Panc1 (cell line): ENCODE measurements at regions not wholly inside any gene's neighbourhood (a gene's known extent, or its start where the extent isn't known, plus 50 kb on each side); places are given as distances from the start of the nearest gene placed in this dataset.

Experiments used
- ATAC-seq: fragments of 200-7000 bp; cut with Tn5 transposase; 2 replicates; pipeline ENCODE4 v1.9.1; 2020; ENCODE audit warnings: mild to moderate bottlenecking, moderate library complexity
- BruUV-seq: library from RNA; stranded (reverse); fragments of 400-500 nt; replicated peaks from 2 replicates; lab custom pipeline; 2021; lab: Mats Ljungman, UMichigan
- CTCF ChIA-PET: fragments of 300-600 bp; sonication (Branson Sonifier 250); formaldehyde crosslinking; loops from one replicate; lab custom pipeline; 2022; ENCODE audit warnings: antibody characterized with exemption; lab: Charles Lee
- POLR2A ChIA-PET: fragments of 300-600 bp; sonication (Branson Sonifier 250); formaldehyde crosslinking; loops from one replicate; lab custom pipeline; 2022; ENCODE audit warnings: antibody characterized with exemption; lab: Charles Lee
- DNase-seq: peaks from one replicate; pipeline ENCODE4 v3.0.0-alpha.2; 2010; ENCODE audit warnings: low read depth, low spot score
- H3K27ac ChIP-seq: 2 replicates; pipeline ENCODE4 v1.5.1; 2011; ENCODE audit warnings: mild to moderate bottlenecking, low read length, inconsistent platforms
- H3K27me3 ChIP-seq: fragments of 200-500 bp; sonication (Bioruptor generic); 2 replicates; pipeline ENCODE4 v1.6.0; 2014; ENCODE audit warnings: low read length, inconsistent platforms; ENCODE audit not compliant: control insufficient read depth, insufficient read depth
- H3K36me3 ChIP-seq: fragments of 200-500 bp; sonication (Bioruptor generic); 2 replicates; pipeline ENCODE4 v1.5.1; 2014; ENCODE audit warnings: inconsistent platforms, mild to moderate bottlenecking, low read length, moderate library complexity; ENCODE audit not compliant: control insufficient read depth, insufficient read depth
- H3K4me1 ChIP-seq: 2 replicates; pipeline ENCODE4 v1.5.1; 2011; ENCODE audit warnings: inconsistent platforms, mild to moderate bottlenecking, low read length, moderate library complexity; ENCODE audit not compliant: control insufficient read depth, insufficient read depth
- H3K4me3 ChIP-seq, 2 experiments: 2 replicates each; pipeline ENCODE4 v1.5.1; 2011 to 2012; ENCODE audit warnings: low read depth in 2 of 2, low read length in 2 of 2, mild to moderate bottlenecking in 2 of 2, inconsistent platforms in 1 of 2, moderate library complexity in 1 of 2
- H3K9me3 ChIP-seq: fragments of 200-500 bp; sonication (Bioruptor generic); 2 replicates; pipeline ENCODE4 v1.5.1; 2014; ENCODE audit warnings: low read depth, mild to moderate bottlenecking, inconsistent platforms, low read length, moderate library complexity; ENCODE audit not compliant: control insufficient read depth, insufficient read depth
- POLR2AphosphoS5 ChIP-seq: IDR thresholded peaks from 2 replicates; pipeline ENCODE4 v1.6.1; 2012; ENCODE audit warnings: mild to moderate bottlenecking, low read depth, low read length, moderate library complexity
- SIN3A ChIP-seq: IDR thresholded peaks from 2 replicates; pipeline ENCODE4 v1.6.1; 2012; ENCODE audit warnings: low read depth, mild to moderate bottlenecking, low read length, moderate library complexity, borderline replicate concordance; ENCODE audit not compliant: insufficient read depth
- TCF7L2 ChIP-seq: IDR thresholded peaks from 2 replicates; pipeline ENCODE4 v1.6.1; 2011; ENCODE audit warnings: mild to moderate bottlenecking, low read depth, low read length, inconsistent platforms
- in situ Hi-C: cut with HindIII; loops from 2 replicates; pipeline ENCODE4 v1.10.0; 2016; ENCODE audit warnings: low sequenced_read_pairs, low pct_unique_long_range_greater_than_20kb
- intact Hi-C: fragments of 100-400 bp; cut with micrococcal nuclease; formaldehyde crosslinking; loops from one replicate; pipeline ENCODE4 v1.10.0; 2022; ENCODE audit not compliant: unreplicated experiment
- TF ChIP-seq, protein P1 (sequence below): fragments of 450-650 bp; IDR thresholded peaks from 2 replicates; pipeline ENCODE4 v1.5.1; 2017; ENCODE audit warnings: mild to moderate bottlenecking
- TF ChIP-seq, protein P2 (sequence below), 2 experiments: IDR thresholded peaks; 2 replicates each; pipeline ENCODE4 v1.6.1; 2011 to 2012; ENCODE audit warnings: low read depth in 2 of 2, control low read depth in 1 of 2, low read length in 1 of 2, mild to moderate bottlenecking in 1 of 2, moderate library complexity in 1 of 2; ENCODE audit not compliant: insufficient read depth in 1 of 2

DNA sequence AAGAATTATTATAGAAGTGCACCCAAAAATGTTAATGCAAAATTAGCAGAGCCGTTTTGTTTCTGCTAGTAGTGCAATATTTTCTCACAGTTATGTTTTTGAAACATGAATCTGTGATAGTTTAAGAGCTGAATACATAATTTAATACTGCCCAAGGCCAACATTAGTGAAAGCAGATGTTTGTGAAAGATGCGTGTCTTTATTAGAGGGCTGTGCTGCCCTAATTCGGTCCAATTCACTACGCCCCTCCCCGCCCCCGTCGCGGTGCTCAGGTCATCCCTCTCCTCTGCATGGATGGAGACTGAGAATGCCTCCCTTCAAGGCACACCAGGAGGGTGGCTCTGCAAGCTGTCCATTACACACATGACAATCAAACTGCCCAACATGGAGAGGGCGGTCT lies 172.0 kb downstream of the TEX36 start:
- no peaks in the 10 kb centered on the region for H3K36me3 ChIP-seq
- H3K27ac ChIP-seq = no peak overlapping the region
- H3K9me3 ChIP-seq = no peaks in the 10 kb centered on the region
- no TSS peak for BruUV-seq
- DNase-seq (no peak), ATAC-seq (no peak)
- no peaks in the 10 kb centered on the region for H3K4me1 ChIP-seq
- intact Hi-C loops = no loop called here
- ChIA-PET CTCF (no interaction called here), POLR2A (no interaction called here)
- in situ Hi-C loops = no loop called here
- H3K27me3 ChIP-seq = peaks cover 16% of the 10 kb centered on the region
- H3K4me3 ChIP-seq = no peak overlapping the region
- no peak for TF ChIP-seq SIN3A
- TF ChIP-seq POLR2AphosphoS5 = no peak
- TF ChIP-seq TCF7L2 = no peak
- TF ChIP-seq, protein P1, sequence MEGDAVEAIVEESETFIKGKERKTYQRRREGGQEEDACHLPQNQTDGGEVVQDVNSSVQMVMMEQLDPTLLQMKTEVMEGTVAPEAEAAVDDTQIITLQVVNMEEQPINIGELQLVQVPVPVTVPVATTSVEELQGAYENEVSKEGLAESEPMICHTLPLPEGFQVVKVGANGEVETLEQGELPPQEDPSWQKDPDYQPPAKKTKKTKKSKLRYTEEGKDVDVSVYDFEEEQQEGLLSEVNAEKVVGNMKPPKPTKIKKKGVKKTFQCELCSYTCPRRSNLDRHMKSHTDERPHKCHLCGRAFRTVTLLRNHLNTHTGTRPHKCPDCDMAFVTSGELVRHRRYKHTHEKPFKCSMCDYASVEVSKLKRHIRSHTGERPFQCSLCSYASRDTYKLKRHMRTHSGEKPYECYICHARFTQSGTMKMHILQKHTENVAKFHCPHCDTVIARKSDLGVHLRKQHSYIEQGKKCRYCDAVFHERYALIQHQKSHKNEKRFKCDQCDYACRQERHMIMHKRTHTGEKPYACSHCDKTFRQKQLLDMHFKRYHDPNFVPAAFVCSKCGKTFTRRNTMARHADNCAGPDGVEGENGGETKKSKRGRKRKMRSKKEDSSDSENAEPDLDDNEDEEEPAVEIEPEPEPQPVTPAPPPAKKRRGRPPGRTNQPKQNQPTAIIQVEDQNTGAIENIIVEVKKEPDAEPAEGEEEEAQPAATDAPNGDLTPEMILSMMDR = no peak
- TF ChIP-seq, protein P2, sequence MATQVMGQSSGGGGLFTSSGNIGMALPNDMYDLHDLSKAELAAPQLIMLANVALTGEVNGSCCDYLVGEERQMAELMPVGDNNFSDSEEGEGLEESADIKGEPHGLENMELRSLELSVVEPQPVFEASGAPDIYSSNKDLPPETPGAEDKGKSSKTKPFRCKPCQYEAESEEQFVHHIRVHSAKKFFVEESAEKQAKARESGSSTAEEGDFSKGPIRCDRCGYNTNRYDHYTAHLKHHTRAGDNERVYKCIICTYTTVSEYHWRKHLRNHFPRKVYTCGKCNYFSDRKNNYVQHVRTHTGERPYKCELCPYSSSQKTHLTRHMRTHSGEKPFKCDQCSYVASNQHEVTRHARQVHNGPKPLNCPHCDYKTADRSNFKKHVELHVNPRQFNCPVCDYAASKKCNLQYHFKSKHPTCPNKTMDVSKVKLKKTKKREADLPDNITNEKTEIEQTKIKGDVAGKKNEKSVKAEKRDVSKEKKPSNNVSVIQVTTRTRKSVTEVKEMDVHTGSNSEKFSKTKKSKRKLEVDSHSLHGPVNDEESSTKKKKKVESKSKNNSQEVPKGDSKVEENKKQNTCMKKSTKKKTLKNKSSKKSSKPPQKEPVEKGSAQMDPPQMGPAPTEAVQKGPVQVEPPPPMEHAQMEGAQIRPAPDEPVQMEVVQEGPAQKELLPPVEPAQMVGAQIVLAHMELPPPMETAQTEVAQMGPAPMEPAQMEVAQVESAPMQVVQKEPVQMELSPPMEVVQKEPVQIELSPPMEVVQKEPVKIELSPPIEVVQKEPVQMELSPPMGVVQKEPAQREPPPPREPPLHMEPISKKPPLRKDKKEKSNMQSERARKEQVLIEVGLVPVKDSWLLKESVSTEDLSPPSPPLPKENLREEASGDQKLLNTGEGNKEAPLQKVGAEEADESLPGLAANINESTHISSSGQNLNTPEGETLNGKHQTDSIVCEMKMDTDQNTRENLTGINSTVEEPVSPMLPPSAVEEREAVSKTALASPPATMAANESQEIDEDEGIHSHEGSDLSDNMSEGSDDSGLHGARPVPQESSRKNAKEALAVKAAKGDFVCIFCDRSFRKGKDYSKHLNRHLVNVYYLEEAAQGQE (IDR thresholded peaks at IDR 0.05; ENCODE audit: insufficient read depth in 1 of 2, low read depth in 2 of 2, low read length in 1 of 2) = no peak

DNA sequence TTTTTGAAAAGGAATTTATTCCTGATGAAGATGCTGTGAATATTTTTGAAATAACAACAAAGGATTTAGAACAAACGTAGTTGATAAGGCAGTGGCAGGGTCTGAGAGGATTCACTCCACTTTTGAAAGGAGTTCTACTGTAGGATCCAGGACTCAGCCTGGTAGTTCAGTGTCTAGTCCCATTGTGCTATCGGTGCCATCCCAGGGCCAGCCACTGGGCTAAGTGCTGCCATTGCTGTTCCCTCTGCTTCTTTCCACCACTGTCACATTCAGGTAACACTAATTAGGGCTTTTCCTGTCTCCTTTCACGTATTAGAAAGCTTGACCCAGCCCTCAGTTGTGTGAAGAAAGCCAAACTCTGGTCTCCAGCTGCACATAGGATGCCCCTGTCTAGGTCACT lies 177.3 kb downstream of the TEX36 start:
- in situ Hi-C loops = no loop called here
- intact Hi-C loops = no loop called here
- Histone ChIP-seq H3K27ac (no peak overlapping the region), H3K9me3 (no peaks in the 10 kb centered on the region), H3K4me1 (no peaks in the 10 kb centered on the region), H3K4me3 (no peak overlapping the region), H3K36me3 (no peaks in the 10 kb centered on the region), H3K27me3 (peaks cover 16% of the 10 kb centered on the region)
- ATAC-seq = no peak
- TF ChIP-seq, protein P2 (IDR thresholded peaks at IDR 0.05; ENCODE audit: insufficient read depth in 1 of 2, low read depth in 2 of 2, low read length in 1 of 2) = no peak
- TF ChIP-seq, protein P1 = no peak
- TF ChIP-seq SIN3A = no peak
- no peak for TF ChIP-seq POLR2AphosphoS5
- no peak for TF ChIP-seq TCF7L2
- ChIA-PET POLR2A (no interaction called here), CTCF (no interaction called here)
- DNase-seq = no peak
- no TSS peak for BruUV-seq
